HG02943 (cell line): ENCODE measurements at regions not wholly inside any gene's neighbourhood (a gene's known extent, or its start where the extent isn't known, plus 50 kb on each side); places are given as distances from the start of the nearest gene placed in this dataset.
"Not testable (repeated sequence)": the region's sequence is repeated elsewhere in the genome, so short reads cannot be mapped to it uniquely, and the experiment has no call there.

Experiments
- ATAC-seq: cut with Tn5 transposase; IDR thresholded peaks from one replicate; pipeline ENCODE4 v1.9.1; 2021; ENCODE audit warnings: mild to moderate bottlenecking, low read depth, moderate library complexity; ENCODE audit not compliant: unreplicated experiment

- ATAC-seq, result no peak
Measured at GRCh38 chr2:175624785-175625184, 377.3 kb downstream of the LNPK start.

GRCh38 chr2:175624211-175624761, 377.8 kb downstream of the LNPK start:
- no peak for ATAC-seq

- no peak for ATAC-seq
Measured at GRCh38 chr2:175621821-175622220, 380.2 kb downstream of the LNPK start.

- no peak for ATAC-seq
Measured at GRCh38 chr2:175620106-175620505, 382.0 kb downstream of the LNPK start.

GRCh38 chr2:175619179-175620045, 382.7 kb downstream of the LNPK start:
- ATAC-seq, result no peak

GRCh38 chr2:175612280-175612679, 389.8 kb downstream of the LNPK start:
- ATAC-seq, result no peak

GRCh38 chr2:175606010-175606841, 395.8 kb downstream of the LNPK start:
- no peak for ATAC-seq

- no peak for ATAC-seq
Measured at GRCh38 chr2:175605640-175606009, 396.4 kb downstream of the LNPK start.

- no peak for ATAC-seq
Measured at GRCh38 chr2:175601969-175602368, 400.1 kb downstream of the LNPK start.

GRCh38 chr2:175599966-175600831, 401.9 kb downstream of the LNPK start:
- ATAC-seq, result no peak

GRCh38 chr2:175597286-175597685, 404.8 kb downstream of the LNPK start:
- no peak for ATAC-seq

- no peak for ATAC-seq
Measured at GRCh38 chr2:175595139-175595538, 406.9 kb downstream of the LNPK start.

GRCh38 chr2:175593686-175594525, 408.2 kb downstream of the LNPK start:
- ATAC-seq, result not testable (repeated sequence)

GRCh38 chr2:175588213-175588612, 406.7 kb upstream of the ATP5MC3 start:
- ATAC-seq, result not testable (repeated sequence)

- no peak for ATAC-seq
Measured at GRCh38 chr2:175585496-175585895, 404.0 kb upstream of the ATP5MC3 start.

- ATAC-seq, result no peak
Measured at GRCh38 chr2:175580652-175581051, 399.1 kb upstream of the ATP5MC3 start.

GRCh38 chr2:175579646-175580045, 398.1 kb upstream of the ATP5MC3 start:
- no peak for ATAC-seq

GRCh38 chr2:175577368-175577970, 396.0 kb upstream of the ATP5MC3 start:
- ATAC-seq, result no peak

- ATAC-seq, result no peak
Measured at GRCh38 chr2:175576875-175577274, 395.4 kb upstream of the ATP5MC3 start.
